Breast epithelium (tissue), 4 donors: ENCODE measurements at regions not wholly inside any gene's neighbourhood (a gene's known extent, or its start where the extent isn't known, plus 50 kb on each side); places are given as distances from the start of the nearest gene placed in this dataset.
A peak's percentile ranks its signal among the peaks of the same experiment; 100 is the strongest.

Experiments
- DNase-seq, 2 donors: peaks; one replicate each; pipeline ENCODE4 v3.0.0-alpha.2; 2019; ENCODE audit warnings: low spot score in 2 of 2
- H3K27ac ChIP-seq, 2 donors: fragments of 200-600 bp; sonication (generic) in 1 of 2; one replicate each; pipeline ENCODE4 v1.5.1; 2016 to 2019; ENCODE audit warnings: mild to moderate bottlenecking in 1 of 2
- H3K27me3 ChIP-seq, 2 donors: fragments of 200-600 bp; sonication (generic) in 1 of 2; one replicate each; pipeline versions ENCODE4 v1.5.1 to v1.6.0; 2017 to 2019; ENCODE audit warnings: control low read depth in 1 of 2, mild to moderate bottlenecking in 1 of 2
- H3K36me3 ChIP-seq: fragments of 200-600 bp; one replicate; pipeline ENCODE4 v1.5.1; 2019
- H3K4me1 ChIP-seq, 2 donors: fragments of 200-600 bp; sonication (generic); one replicate each; pipeline ENCODE4 v1.5.1; 2016 to 2019; ENCODE audit warnings: control low read depth in 1 of 2
- H3K4me3 ChIP-seq, 3 donors: fragments of 200-600 bp; sonication (generic); 1 replicate in 2 of 3; 2 replicates in 1 of 3; pipeline ENCODE4 v1.5.1; 2016 to 2019; ENCODE audit warnings: mild to moderate bottlenecking in 3 of 3, moderate library complexity in 2 of 3
- H3K9me3 ChIP-seq, 2 donors: fragments of 200-600 bp; sonication (generic) in 1 of 2; one replicate each; pipeline ENCODE4 v1.5.1; 2016 to 2019; ENCODE audit warnings: control low read depth in 1 of 2
- POLR2A ChIP-seq: fragments of 450-650 bp; IDR thresholded peaks from one replicate; pipeline ENCODE4 v1.6.1; 2016; ENCODE audit warnings: antibody characterized with exemption, mild to moderate bottlenecking, moderate library complexity
- POLR2AphosphoS5 ChIP-seq, 3 donors: sonication (generic); formaldehyde crosslinking; IDR thresholded peaks; one replicate each; pipeline ENCODE4 v1.6.1; 2017; ENCODE audit warnings: antibody characterized with exemption in 3 of 3
- intact Hi-C: fragments of 100-400 bp; cut with DNase I; formaldehyde crosslinking; loops from one replicate; pipeline ENCODE4 v1.15.1; 2023; ENCODE audit warnings: low total_unique reads
- TF ChIP-seq, protein P1 (sequence below), 3 donors: fragments of 450-650 bp; IDR thresholded peaks; one replicate each; pipeline ENCODE4 v1.5.1; 2016 to 2017; ENCODE audit warnings: antibody characterized with exemption in 3 of 3, mild to moderate bottlenecking in 3 of 3, moderate library complexity in 3 of 3

DNA sequence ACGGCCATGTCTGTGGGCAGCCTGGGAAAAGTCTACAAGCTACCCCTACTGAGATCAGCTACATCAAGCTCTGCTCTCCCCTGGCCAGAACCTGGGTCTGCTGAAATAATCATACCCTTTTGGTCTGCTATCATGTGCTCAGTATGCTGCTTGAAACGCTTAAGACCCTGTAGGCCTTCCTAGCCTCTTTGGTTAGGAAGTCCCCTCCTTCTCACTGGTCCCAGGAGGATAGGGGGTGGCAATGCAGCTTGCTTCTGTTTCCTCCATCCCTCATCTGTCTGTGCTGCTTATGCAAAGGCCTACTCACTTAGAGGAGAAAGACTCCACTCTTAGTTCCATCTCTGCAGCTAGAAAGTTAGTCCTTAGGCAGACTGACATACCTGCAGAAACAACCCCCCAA lies 118.2 kb upstream of the RASGRP1 start:
- Histone ChIP-seq H3K27ac (no peak overlapping the region), H3K9me3 (no peaks in the 10 kb centered on the region), H3K4me1 (no peaks in the 10 kb centered on the region), H3K27me3 (no peaks in the 10 kb centered on the region), H3K4me3 (no peak overlapping the region), H3K36me3 (no peaks in the 10 kb centered on the region)
- intact Hi-C loops, result no loop called here
- no peak for DNase-seq
- no peak for TF ChIP-seq POLR2A
- no peak for TF ChIP-seq POLR2AphosphoS5 (IDR thresholded peaks at IDR 0.05)
- TF ChIP-seq, protein P1, sequence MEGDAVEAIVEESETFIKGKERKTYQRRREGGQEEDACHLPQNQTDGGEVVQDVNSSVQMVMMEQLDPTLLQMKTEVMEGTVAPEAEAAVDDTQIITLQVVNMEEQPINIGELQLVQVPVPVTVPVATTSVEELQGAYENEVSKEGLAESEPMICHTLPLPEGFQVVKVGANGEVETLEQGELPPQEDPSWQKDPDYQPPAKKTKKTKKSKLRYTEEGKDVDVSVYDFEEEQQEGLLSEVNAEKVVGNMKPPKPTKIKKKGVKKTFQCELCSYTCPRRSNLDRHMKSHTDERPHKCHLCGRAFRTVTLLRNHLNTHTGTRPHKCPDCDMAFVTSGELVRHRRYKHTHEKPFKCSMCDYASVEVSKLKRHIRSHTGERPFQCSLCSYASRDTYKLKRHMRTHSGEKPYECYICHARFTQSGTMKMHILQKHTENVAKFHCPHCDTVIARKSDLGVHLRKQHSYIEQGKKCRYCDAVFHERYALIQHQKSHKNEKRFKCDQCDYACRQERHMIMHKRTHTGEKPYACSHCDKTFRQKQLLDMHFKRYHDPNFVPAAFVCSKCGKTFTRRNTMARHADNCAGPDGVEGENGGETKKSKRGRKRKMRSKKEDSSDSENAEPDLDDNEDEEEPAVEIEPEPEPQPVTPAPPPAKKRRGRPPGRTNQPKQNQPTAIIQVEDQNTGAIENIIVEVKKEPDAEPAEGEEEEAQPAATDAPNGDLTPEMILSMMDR (IDR thresholded peaks at IDR 0.05), result no peak

DNA sequence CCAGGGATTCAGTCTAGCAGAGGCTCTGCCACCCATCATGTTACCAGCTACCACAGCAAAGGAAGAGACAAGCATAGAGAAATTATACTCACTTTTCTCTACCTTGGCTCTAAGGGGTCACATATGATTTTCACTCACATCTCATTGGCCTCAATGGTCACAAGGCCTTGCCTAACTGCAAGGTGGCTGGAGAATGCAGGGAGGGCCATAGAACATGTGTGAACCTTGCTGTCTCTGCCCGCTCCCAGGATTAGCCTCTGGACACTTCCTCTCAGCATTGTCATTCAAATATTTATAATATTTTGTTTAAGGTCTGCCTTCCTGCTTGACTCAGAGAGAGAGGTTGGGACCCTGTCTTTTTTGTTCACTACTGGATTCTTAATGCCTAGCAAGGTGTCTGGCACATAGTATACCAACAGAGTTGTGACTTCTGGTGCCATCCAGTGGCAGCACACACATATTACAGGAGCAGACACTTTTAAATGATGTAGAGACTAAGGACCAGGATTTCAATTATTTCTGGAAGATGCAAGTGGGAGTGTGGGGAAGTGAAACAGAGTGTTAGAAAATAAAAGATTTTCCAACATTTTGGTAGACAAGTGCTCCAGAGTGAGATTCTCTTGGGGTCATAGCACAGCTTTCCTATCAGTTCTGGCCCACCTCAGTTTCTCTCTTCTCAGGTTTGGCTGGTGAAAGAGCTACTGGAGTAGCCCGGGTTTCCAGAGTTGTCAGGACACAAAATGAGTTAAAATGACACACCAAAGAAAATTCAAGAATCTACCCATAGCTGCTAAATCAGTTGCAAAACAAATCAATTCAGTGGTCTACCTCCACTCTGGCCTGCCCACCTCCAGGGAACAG lies 119.0 kb upstream of the RASGRP1 start:
- DNase-seq, result peak in 1 of 2 donors; percentile 27
- Histone ChIP-seq H3K36me3 (no peaks in the 10 kb centered on the region), H3K27me3 (no peaks in the 10 kb centered on the region), H3K27ac (no peak overlapping the region), H3K9me3 (no peaks in the 10 kb centered on the region), H3K4me1 (no peaks in the 10 kb centered on the region), H3K4me3 (no peak overlapping the region)
- intact Hi-C loops, result no loop called here
- no peak for TF ChIP-seq POLR2AphosphoS5 (IDR thresholded peaks at IDR 0.05)
- TF ChIP-seq, protein P1 (IDR thresholded peaks at IDR 0.05), result peak in 2 of 3 donors; percentile 67 to 75
- TF ChIP-seq POLR2A, result no peak

DNA sequence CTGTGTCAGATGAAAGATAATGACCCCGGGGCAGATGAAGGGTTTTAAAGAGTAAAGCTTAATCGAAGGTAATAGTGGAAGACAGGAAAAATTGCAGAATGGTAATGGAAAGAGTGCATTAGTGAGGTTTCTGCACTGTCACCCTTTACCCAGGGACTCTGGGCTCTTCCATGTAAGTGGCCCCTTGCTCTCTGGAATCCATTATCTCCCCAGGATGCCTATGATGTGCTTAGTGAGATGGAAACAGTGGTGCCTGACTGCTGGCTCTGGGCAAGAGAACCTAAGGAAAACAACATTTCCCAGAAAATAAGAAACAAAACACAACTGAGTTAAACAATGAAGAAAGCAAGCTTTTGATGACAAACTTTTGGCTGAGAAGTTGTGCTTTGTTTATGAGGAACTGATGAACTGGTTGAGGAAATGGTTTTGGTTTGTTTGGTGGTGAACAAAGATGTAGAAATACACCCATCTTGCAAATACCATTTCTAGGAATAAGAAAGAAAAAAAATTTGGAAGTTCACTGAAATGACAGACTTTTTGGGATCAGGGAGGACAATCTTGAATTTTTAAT lies 119.9 kb upstream of the RASGRP1 start:
- intact Hi-C loops, result no loop called here
- H3K4me3 ChIP-seq, result no peak overlapping the region
- TF ChIP-seq, protein P1 (IDR thresholded peaks at IDR 0.05), result no peak
- TF ChIP-seq POLR2A, result no peak
- TF ChIP-seq POLR2AphosphoS5 (IDR thresholded peaks at IDR 0.05), result no peak
- no peak overlapping the region for H3K27ac ChIP-seq
- no peaks in the 10 kb centered on the region for H3K27me3 ChIP-seq
- H3K9me3 ChIP-seq, result no peaks in the 10 kb centered on the region
- no peaks in the 10 kb centered on the region for H3K4me1 ChIP-seq
- no peaks in the 10 kb centered on the region for H3K36me3 ChIP-seq
- no peak for DNase-seq

DNA sequence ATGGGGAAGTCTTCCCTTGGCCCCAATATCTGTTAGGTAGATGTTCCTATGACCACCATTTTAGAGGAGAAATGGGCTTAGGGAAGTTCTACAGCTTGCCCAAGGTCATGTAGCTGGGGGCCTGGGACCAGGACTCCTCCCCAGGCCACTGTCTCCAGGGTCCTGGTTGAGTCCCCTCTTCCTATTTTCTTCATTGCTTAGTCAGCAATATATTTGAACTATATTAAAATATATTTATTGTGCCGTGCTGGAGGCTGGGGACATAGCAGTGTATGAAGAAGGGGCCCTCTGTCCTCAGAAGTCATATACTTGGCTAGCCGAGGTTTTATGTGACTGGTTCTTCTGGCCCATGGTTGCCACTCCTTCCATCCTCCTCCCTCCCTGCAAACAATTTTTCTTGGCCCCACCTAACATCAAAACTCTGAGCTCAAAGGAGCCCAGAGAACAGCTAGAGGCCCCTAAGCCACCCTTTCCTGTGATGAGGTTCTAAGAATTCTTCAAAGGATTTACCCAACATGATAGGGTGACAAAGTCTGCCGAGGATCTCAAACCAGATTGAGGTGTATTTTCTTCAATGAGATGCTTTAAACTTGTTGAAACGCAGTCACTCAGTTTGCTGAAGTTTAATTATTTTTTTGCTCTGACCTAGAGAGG lies 121.2 kb upstream of the RASGRP1 start:
- H3K36me3 ChIP-seq, result no peaks in the 10 kb centered on the region
- intact Hi-C loops, result no loop called here
- H3K4me3 ChIP-seq, result no peak overlapping the region
- DNase-seq, result no peak
- no peaks in the 10 kb centered on the region for H3K27me3 ChIP-seq
- no peaks in the 10 kb centered on the region for H3K9me3 ChIP-seq
- TF ChIP-seq POLR2A, result no peak
- no peak for TF ChIP-seq POLR2AphosphoS5 (IDR thresholded peaks at IDR 0.05)
- TF ChIP-seq, protein P1 (IDR thresholded peaks at IDR 0.05), result no peak
- no peaks in the 10 kb centered on the region for H3K4me1 ChIP-seq
- no peak overlapping the region for H3K27ac ChIP-seq

DNA sequence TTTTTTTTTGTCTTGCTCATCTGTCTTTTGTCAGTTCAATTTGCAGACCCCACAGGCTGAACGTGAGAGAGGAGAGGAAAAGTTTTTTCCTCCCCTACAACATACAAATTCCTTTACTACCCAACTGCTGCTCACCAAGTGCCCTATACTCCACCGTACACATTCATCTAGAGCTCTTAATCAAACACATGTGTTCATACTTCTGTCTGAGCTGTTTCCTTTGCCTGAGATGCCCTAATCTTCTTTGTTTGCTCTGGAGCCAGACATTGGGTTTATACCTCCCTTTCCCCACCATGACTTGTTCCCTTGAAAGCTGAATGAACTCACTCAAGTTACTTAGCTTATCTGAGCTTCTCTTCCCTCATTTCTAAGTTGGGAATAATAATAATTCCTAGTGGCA lies 122.7 kb upstream of the RASGRP1 start:
- Histone ChIP-seq H3K27ac (no peak overlapping the region), H3K4me1 (no peaks in the 10 kb centered on the region), H3K9me3 (no peaks in the 10 kb centered on the region), H3K27me3 (no peaks in the 10 kb centered on the region), H3K4me3 (no peak overlapping the region), H3K36me3 (no peaks in the 10 kb centered on the region)
- intact Hi-C loops, result no loop called here
- no peak for DNase-seq
- TF ChIP-seq POLR2A, result no peak
- no peak for TF ChIP-seq POLR2AphosphoS5 (IDR thresholded peaks at IDR 0.05)
